ENCODE measurements at regions not wholly inside any gene's neighbourhood (a gene's known extent, or its start where the extent isn't known, plus 50 kb on each side); places are given as distances from the start of the nearest gene placed in this dataset.

DNA sequence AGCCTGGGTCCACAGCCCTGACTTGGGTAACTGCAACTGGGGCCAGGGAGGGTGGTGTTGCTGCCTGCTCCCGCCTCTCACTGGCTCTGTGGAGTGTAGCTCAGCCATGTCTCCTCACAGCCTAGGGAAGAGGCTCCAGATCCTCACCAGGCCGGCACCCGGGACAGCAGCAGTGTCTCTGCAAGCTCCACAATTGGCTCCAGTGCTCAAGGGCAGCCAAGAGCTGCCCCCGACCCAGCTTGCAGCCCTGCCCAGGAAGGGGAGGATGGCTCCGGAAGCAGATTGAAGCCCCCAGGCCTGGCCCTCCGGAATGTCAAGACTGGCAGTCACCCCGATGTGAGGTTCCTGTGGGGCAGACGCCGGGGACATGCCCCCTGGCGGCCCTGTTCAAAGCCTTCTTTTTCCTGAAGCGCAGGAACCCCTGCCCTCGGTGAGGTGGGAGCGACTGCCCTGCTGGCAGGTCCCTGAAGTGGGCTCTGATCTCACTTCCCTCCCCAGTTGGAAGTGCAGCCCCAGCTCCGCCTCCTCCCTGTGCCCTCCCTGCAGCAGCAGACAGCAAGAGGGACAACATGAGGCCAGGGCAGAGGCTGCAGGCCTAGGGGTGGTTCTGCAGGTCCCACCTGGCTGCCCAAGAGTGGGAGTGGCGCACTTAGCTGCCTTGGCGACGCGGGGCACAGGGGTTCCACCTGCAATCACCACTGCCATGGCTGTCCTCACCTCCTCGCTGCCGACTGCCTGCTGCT, 816.2 kb upstream of the LUZP2 start:
- no peaks in the 10 kb centered on the region for H3K4me1 ChIP-seq (ENCODE audit: insufficient read depth, low read length)
- no peaks in the 10 kb centered on the region for H3K27me3 ChIP-seq (ENCODE audit: insufficient read depth, low read length)
- no peak overlapping the region for H3K4me3 ChIP-seq (ENCODE audit: low read length)
- no peaks in the 10 kb centered on the region for H3K36me3 ChIP-seq (ENCODE audit: insufficient read depth, low read length)
- H3K9me3 ChIP-seq (ENCODE audit: low read length), result no peaks in the 10 kb centered on the region
- H2AFZ ChIP-seq (ENCODE audit: low read depth, low read length), result no peak overlapping the region

DNA sequence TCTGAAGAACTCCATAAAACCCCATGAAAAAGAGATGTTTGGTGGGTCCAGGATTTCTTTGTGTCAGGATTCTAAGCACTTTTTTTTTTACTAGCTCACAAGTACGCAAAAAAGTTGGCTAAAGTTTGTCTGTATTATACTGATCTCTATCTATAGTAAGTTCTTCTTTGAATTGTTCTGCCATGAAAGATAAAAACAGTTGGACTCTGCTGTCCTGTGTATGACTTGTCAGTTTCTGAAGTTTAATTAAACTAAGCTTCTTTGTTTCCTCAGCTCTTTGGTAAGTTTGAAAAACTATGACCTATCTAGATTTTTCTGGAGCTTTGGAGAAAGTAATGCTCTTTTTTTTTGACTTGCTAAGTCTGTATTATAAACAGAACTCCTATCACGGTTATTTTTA, 812.2 kb upstream of the LUZP2 start:
- Histone ChIP-seq H3K27me3 (ENCODE audit: insufficient read depth, low read length) (no peaks in the 10 kb centered on the region), H3K36me3 (ENCODE audit: insufficient read depth, low read length) (no peaks in the 10 kb centered on the region), H2AFZ (ENCODE audit: low read depth, low read length) (no peak overlapping the region)

DNA sequence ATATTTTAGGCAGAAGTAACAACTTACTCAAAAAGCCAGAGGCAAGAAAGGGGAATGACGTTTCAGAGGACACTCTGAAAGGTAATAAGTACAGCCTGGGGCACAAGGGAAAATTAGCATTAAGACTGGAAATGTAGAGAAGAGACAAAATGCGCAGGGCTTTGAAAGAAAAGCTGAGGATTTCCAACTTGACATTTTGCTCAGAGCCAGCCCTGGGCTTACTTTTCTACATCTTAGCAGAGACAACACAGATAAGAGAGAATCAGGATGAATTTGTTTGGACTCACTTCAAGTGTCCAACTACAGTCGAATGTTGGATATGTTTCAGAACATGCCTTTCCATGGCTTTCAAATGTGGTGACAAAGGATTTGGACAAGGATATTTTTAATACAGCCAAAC, 808.9 kb upstream of the LUZP2 start:
- Histone ChIP-seq H2AFZ (ENCODE audit: low read depth, low read length) (no peak overlapping the region), H3K27me3 (ENCODE audit: insufficient read depth, low read length) (no peaks in the 10 kb centered on the region), H3K4me1 (ENCODE audit: insufficient read depth, low read length) (peaks cover 2% of the 10 kb centered on the region), H3K4me3 (ENCODE audit: low read length) (no peak overlapping the region), H3K9me3 (ENCODE audit: low read length) (no peaks in the 10 kb centered on the region), H3K36me3 (ENCODE audit: insufficient read depth, low read length) (no peaks in the 10 kb centered on the region)

More for the DNA sequence above, 812.2 kb upstream of the LUZP2 start:
- H3K9me3 ChIP-seq (ENCODE audit: low read length), result no peaks in the 10 kb centered on the region
- H3K4me3 ChIP-seq (ENCODE audit: low read length), result no peak overlapping the region
- peaks cover 2% of the 10 kb centered on the region for H3K4me1 ChIP-seq (ENCODE audit: insufficient read depth, low read length)

DNA sequence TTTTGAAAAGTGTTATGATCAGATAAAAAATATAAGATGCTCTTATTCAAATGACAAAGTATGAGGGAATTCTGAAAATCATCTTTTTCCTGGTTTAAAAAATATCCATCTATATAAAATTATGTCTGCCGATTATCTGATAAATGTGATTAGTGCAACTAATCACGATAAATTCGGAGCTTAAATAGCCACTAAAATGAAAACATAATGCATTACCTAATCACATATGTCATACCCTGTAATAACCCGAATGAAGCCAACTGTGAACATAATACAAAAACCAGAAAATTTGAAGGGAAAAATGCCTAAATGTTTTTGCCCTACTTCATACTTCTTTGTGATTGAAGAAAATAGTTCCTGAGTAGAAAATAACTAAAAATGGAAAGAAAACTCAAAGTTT, 808.4 kb upstream of the LUZP2 start:
- Histone ChIP-seq H2AFZ (ENCODE audit: low read depth, low read length) (no peak overlapping the region), H3K27me3 (ENCODE audit: insufficient read depth, low read length) (no peaks in the 10 kb centered on the region), H3K9me3 (ENCODE audit: low read length) (no peaks in the 10 kb centered on the region), H3K36me3 (ENCODE audit: insufficient read depth, low read length) (no peaks in the 10 kb centered on the region), H3K4me1 (ENCODE audit: insufficient read depth, low read length) (peaks cover 2% of the 10 kb centered on the region), H3K4me3 (ENCODE audit: low read length) (no peak overlapping the region)

DNA sequence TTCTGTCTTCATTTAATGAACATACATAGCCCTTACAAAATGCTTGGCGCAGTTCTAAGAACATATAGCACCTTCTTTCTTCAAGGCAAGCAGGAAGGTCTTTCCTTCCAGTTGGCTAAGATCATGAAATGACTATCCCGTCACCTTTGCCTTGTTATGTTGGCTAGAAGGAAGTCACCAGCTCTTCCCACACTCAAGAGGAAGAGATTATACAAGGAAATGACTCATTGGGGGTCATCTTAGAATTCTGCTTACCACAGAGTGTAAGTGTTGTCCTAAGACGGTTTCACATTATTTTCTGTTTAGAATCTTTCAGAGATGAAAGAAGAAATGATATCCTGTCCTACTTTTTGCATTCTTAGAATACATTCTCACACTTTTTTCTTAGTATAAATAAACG, 808.0 kb upstream of the LUZP2 start:
- no peak overlapping the region for H2AFZ ChIP-seq (ENCODE audit: low read depth, low read length)
- no peaks in the 10 kb centered on the region for H3K36me3 ChIP-seq (ENCODE audit: insufficient read depth, low read length)

DNA sequence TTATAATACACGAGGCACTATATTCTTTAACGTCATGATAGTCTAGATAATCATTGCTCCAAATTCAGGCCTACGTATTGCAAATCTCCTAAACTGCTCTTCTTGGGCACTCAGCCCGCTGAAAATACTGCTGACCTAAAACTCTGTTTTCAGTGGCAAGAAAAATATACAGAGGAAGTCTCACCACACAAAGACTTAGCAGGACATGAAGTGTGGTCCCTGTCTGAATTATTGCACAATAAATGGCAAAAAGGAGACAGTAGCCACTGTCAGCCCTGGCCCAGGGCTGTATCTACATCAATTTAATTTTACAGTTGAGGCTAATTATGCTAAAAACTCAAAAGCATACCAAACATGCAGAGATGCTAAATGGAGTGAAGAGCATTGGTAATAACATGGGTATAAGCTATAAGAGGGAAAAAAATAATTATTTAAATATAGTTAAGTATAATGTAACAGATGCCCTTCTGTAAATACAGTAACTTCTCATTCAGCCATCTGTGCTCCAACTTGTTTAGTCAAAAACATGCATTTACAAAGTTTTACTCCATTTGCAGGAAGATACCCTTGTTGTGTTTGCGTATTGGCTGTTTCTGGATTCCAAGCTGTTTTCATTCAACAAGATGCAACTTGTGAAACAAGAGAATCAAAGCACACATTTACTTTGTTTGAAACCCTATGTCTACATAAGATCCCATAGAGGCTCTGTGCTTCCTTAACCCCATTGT, 800.0 kb upstream of the LUZP2 start:
- no peak overlapping the region for H2AFZ ChIP-seq (ENCODE audit: low read depth, low read length)
- H3K36me3 ChIP-seq (ENCODE audit: insufficient read depth, low read length), result no peaks in the 10 kb centered on the region
- H3K27me3 ChIP-seq (ENCODE audit: insufficient read depth, low read length), result no peaks in the 10 kb centered on the region
- H3K4me1 ChIP-seq (ENCODE audit: insufficient read depth, low read length), result no peaks in the 10 kb centered on the region
- H3K4me3 ChIP-seq (ENCODE audit: low read length), result no peak overlapping the region
- no peaks in the 10 kb centered on the region for H3K9me3 ChIP-seq (ENCODE audit: low read length)

More for the DNA sequence above, 808.0 kb upstream of the LUZP2 start:
- no peaks in the 10 kb centered on the region for H3K27me3 ChIP-seq (ENCODE audit: insufficient read depth, low read length)
- peaks cover 2% of the 10 kb centered on the region for H3K4me1 ChIP-seq (ENCODE audit: insufficient read depth, low read length)
- H3K4me3 ChIP-seq (ENCODE audit: low read length), result no peak overlapping the region
- no peaks in the 10 kb centered on the region for H3K9me3 ChIP-seq (ENCODE audit: low read length)

DNA sequence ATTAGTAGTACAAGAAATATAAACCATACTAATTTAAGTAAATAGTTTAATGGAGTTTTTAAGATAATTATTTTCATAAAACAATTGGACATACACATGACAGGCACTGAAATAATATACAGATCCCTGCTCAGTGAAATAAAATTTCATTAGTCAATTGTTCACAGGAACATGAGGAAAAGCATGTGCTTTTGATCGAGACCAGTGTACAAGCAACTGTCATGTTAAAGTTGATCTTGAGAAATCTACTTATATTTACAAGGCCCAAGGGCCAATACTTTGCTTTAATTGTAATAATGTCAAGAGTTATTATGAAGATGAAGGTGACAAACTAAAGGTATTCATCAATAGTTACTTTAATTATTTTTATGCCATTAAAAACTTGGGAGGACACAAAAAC, 792.7 kb upstream of the LUZP2 start:
- Histone ChIP-seq H3K4me3 (ENCODE audit: low read length) (no peak overlapping the region), H2AFZ (ENCODE audit: low read depth, low read length) (no peak overlapping the region), H3K4me1 (ENCODE audit: insufficient read depth, low read length) (no peaks in the 10 kb centered on the region), H3K27me3 (ENCODE audit: insufficient read depth, low read length) (no peaks in the 10 kb centered on the region), H3K9me3 (ENCODE audit: low read length) (no peaks in the 10 kb centered on the region), H3K36me3 (ENCODE audit: insufficient read depth, low read length) (no peaks in the 10 kb centered on the region)

DNA sequence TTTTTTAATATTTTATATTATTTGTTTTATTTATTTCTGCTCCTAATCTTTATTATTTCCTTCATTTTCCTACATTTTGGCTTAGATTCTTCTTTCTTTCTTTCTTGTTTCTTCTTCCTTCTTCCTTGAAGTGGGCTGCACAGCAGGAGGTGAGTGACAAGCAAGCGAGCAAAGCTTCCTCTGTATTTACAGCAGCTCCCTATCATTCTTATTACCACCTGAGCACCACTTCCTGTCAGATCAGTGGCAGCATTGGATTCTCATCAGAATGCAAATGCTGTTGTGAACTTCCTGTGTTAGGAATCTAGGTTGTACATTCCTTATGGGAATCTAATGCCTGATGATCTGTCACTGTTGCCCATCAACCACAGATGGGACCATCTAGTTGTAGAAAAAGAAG, 784.9 kb upstream of the LUZP2 start:
- H3K36me3 ChIP-seq (ENCODE audit: insufficient read depth, low read length), result no peaks in the 10 kb centered on the region
- no peaks in the 10 kb centered on the region for H3K27me3 ChIP-seq (ENCODE audit: insufficient read depth, low read length)
- H3K4me3 ChIP-seq (ENCODE audit: low read length), result no peak overlapping the region
- H3K9me3 ChIP-seq (ENCODE audit: low read length), result no peaks in the 10 kb centered on the region
- H2AFZ ChIP-seq (ENCODE audit: low read depth, low read length), result no peak overlapping the region
- no peaks in the 10 kb centered on the region for H3K4me1 ChIP-seq (ENCODE audit: insufficient read depth, low read length)

DNA sequence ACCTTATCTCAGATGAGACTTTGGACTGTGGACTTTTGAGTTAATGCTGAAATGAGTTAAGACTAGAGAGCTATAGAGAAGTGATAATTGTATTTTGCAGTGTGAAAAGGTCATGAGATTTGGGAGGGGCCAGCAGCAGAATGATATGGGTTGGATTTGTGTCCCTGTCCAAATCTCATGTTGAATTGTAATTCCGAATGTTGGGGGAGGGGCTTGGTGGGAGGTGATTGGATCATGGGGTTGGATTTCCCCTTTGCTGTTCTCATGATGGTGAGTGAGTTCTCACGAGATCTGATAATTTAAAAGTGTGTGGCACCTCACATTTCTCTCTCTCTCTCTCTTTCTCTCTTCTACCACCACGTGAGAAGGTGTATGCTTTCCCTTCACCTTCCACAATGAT, 777.8 kb upstream of the LUZP2 start:
- no peak overlapping the region for H3K4me3 ChIP-seq (ENCODE audit: low read length)
- H3K36me3 ChIP-seq (ENCODE audit: insufficient read depth, low read length), result no peaks in the 10 kb centered on the region
- no peak overlapping the region for H2AFZ ChIP-seq (ENCODE audit: low read depth, low read length)
- no peaks in the 10 kb centered on the region for H3K4me1 ChIP-seq (ENCODE audit: insufficient read depth, low read length)
- no peaks in the 10 kb centered on the region for H3K27me3 ChIP-seq (ENCODE audit: insufficient read depth, low read length)
- no peaks in the 10 kb centered on the region for H3K9me3 ChIP-seq (ENCODE audit: low read length)

DNA sequence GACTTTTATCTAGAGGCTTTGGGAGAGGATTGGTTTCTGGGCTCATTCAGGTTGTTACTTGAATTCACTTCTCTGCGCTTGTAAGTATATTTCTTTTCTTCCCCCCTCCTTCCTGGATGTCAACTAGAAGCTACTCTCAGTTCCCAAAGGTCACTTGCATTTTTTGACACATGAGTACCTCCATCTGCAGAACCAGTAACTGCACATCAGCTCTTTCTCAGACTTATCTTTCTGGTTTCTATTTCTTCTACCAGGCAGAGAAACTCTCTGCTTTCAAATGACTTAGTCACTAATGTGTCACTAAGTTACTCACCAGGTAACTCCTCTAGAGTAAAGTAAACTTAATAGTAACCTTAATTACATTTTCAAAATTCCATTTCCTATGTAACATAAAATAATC, 773.0 kb upstream of the LUZP2 start:
- H3K4me3 ChIP-seq (ENCODE audit: low read length), result no peak overlapping the region

DNA sequence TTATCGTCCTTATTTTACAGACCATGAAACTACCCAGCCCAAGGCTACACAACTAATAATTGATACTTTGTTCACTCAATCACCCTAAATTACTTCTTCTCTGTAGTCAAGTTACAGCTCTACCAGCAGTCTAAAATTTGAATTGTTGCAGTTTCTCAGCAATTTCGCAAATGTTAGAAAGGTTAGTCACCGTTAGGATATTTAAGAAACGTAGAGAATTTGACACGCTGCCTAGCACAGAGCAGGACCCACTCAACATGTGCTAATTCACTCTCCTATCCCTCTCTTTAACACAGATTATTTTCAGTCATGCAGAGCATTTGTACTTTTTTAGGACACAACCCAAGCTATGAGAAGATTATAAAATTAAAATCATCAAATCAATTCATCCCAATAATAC, 771.1 kb upstream of the LUZP2 start:
- Histone ChIP-seq H3K36me3 (ENCODE audit: insufficient read depth, low read length) (no peaks in the 10 kb centered on the region), H3K27me3 (ENCODE audit: insufficient read depth, low read length) (no peaks in the 10 kb centered on the region), H3K9me3 (ENCODE audit: low read length) (no peaks in the 10 kb centered on the region), H3K4me1 (ENCODE audit: insufficient read depth, low read length) (peaks cover 5% of the 10 kb centered on the region), H3K4me3 (ENCODE audit: low read length) (no peak overlapping the region), H2AFZ (ENCODE audit: low read depth, low read length) (no peak overlapping the region)

More for the DNA sequence above, 773.0 kb upstream of the LUZP2 start:
- Histone ChIP-seq H3K9me3 (ENCODE audit: low read length) (no peaks in the 10 kb centered on the region), H2AFZ (ENCODE audit: low read depth, low read length) (no peak overlapping the region), H3K27me3 (ENCODE audit: insufficient read depth, low read length) (no peaks in the 10 kb centered on the region), H3K36me3 (ENCODE audit: insufficient read depth, low read length) (no peaks in the 10 kb centered on the region), H3K4me1 (ENCODE audit: insufficient read depth, low read length) (peaks cover 5% of the 10 kb centered on the region)

DNA sequence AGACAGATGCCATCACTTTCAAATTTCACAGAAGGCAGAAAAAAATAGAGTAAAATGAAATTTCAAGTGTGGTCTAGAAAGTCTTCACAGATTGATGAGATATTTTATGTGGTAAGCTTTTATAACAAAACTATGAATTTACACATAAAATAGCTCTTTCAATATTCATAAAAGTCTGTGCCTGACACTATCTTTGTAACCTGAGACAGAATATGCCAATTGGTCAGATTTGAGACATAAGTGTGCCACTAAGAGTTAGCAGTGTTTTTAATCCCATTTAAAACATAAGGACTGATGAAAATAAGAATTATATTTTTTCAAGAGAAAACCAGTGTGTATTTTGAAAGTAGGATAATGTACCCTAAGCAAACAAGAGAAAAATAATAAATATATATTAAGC, 769.5 kb upstream of the LUZP2 start:
- no peak overlapping the region for H3K4me3 ChIP-seq (ENCODE audit: low read length)
- H3K27me3 ChIP-seq (ENCODE audit: insufficient read depth, low read length), result no peaks in the 10 kb centered on the region
- no peaks in the 10 kb centered on the region for H3K9me3 ChIP-seq (ENCODE audit: low read length)
- H3K4me1 ChIP-seq (ENCODE audit: insufficient read depth, low read length), result peaks cover 5% of the 10 kb centered on the region
- H3K36me3 ChIP-seq (ENCODE audit: insufficient read depth, low read length), result no peaks in the 10 kb centered on the region
- no peak overlapping the region for H2AFZ ChIP-seq (ENCODE audit: low read depth, low read length)

DNA sequence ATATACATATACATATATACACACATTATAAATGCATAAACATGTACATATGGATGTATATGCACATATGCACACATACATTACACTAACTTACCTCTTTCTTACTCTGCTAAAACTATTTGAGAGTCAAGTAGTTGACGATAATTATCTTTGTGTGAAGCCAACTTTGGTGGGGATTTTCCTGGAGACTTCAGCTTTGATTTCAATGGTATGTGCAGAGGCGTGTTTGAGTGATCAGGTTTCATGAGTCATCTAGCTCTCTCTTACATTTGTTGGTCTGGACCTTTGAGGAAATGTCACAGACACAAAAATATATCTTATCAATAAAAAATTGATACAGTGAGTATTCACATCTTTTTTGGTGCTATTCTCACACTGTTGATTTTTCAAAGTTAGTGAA, 769.1 kb upstream of the LUZP2 start:
- Histone ChIP-seq H3K36me3 (ENCODE audit: insufficient read depth, low read length) (no peaks in the 10 kb centered on the region), H3K4me3 (ENCODE audit: low read length) (no peak overlapping the region), H3K4me1 (ENCODE audit: insufficient read depth, low read length) (peaks cover 5% of the 10 kb centered on the region), H2AFZ (ENCODE audit: low read depth, low read length) (no peak overlapping the region), H3K9me3 (ENCODE audit: low read length) (no peaks in the 10 kb centered on the region), H3K27me3 (ENCODE audit: insufficient read depth, low read length) (no peaks in the 10 kb centered on the region)
